Lower leg skin (tissue), 4 donors: ENCODE measurements at regions not wholly inside any gene's neighbourhood (a gene's known extent, or its start where the extent isn't known, plus 50 kb on each side); places are given as distances from the start of the nearest gene placed in this dataset.

Experiments used
- DNase-seq, 2 donors: peaks; one replicate each; pipeline ENCODE4 v3.0.0-alpha.2; 2019; ENCODE audit warnings: low spot score in 2 of 2
- H3K4me3 ChIP-seq: fragments of 200-600 bp; sonication (generic); 2 replicates; pipeline ENCODE4 v1.5.1; 2017; ENCODE audit warnings: mild to moderate bottlenecking, low read depth; ENCODE audit not compliant: poor library complexity, severe bottlenecking
- POLR2A ChIP-seq, 2 donors: fragments of 450-650 bp; IDR thresholded peaks; one replicate each; pipeline ENCODE4 v1.6.1; 2016 to 2017; ENCODE audit warnings: antibody characterized with exemption in 2 of 2, mild to moderate bottlenecking in 1 of 2, moderate library complexity in 1 of 2
- WGBS, 2 donors: methylation state at CpG; one replicate each; pipeline ENCODE4 v1.1.5; 2018; 5-methylcytosine and 5-hydroxymethylcytosine counted together
- intact Hi-C: fragments of 100-400 bp; cut with DNase I; formaldehyde crosslinking; loops from one replicate; pipeline ENCODE4 v1.15.0; 2023; ENCODE audit warnings: low total_unique reads
- TF ChIP-seq, protein P1 (sequence below), 3 donors: fragments of 450-650 bp; IDR thresholded peaks; one replicate each; pipeline ENCODE4 v1.5.1; 2016; ENCODE audit warnings: antibody characterized with exemption in 3 of 3, mild to moderate bottlenecking in 3 of 3, moderate library complexity in 2 of 3

DNA sequence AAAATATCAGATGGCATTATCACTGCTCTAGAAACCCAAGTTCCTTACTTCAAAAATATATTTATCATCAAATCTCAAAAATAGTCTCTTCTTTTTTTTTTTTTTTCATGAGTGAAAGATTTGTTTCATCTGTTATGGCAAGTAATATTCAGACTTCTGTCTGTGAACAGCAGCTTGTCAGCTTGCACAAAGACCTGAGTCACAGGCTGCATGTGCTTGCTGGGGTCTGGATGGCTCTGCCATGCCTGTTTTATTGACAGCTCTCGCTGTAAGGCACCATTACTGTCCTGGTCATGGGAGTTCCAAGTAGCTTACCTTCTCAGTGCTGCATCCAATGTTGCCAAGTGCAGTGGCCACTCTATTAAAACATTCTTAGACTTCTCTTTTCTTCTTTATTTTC, 456.4 kb downstream of the GADD45G start:
- intact Hi-C loops, result no loop called here
- WGBS, 2 donors, result 87 to 90% methylated on average over 1 of the region's 1 CpG
- TF ChIP-seq, protein P1, sequence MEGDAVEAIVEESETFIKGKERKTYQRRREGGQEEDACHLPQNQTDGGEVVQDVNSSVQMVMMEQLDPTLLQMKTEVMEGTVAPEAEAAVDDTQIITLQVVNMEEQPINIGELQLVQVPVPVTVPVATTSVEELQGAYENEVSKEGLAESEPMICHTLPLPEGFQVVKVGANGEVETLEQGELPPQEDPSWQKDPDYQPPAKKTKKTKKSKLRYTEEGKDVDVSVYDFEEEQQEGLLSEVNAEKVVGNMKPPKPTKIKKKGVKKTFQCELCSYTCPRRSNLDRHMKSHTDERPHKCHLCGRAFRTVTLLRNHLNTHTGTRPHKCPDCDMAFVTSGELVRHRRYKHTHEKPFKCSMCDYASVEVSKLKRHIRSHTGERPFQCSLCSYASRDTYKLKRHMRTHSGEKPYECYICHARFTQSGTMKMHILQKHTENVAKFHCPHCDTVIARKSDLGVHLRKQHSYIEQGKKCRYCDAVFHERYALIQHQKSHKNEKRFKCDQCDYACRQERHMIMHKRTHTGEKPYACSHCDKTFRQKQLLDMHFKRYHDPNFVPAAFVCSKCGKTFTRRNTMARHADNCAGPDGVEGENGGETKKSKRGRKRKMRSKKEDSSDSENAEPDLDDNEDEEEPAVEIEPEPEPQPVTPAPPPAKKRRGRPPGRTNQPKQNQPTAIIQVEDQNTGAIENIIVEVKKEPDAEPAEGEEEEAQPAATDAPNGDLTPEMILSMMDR (IDR thresholded peaks at IDR 0.05), result no peak
- no peak for TF ChIP-seq POLR2A (IDR thresholded peaks at IDR 0.05)

DNA sequence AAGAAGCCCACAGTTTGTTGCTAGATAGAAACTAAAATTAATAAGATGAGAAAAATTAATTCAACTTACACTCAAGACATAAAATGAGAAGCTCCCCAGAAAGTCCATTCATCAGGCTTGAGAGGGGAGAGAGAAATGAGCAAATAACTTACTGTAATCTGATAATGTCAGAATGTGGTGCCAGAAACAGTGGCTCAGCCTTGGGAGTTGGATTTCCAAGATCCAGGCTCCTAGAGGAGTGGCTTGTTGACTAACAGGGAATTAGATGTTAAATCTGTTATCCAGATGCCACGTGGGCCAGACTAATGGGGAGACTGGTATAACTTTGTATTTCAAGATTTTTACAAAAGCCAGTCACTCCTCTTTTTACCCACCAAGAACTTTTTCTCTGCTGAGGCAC, 458.2 kb downstream of the GADD45G start:
- no peak for DNase-seq
- intact Hi-C loops, result no loop called here
- no peak for TF ChIP-seq POLR2A (IDR thresholded peaks at IDR 0.05)
- TF ChIP-seq, protein P1 (IDR thresholded peaks at IDR 0.05), result no peak
- no peak overlapping the region for H3K4me3 ChIP-seq
- WGBS, 2 donors, result 37 to 74% methylated on average over 1 of the region's 1 CpG

More for the DNA sequence above, 456.4 kb downstream of the GADD45G start:
- H3K4me3 ChIP-seq, result no peak overlapping the region
- no peak for DNase-seq

DNA sequence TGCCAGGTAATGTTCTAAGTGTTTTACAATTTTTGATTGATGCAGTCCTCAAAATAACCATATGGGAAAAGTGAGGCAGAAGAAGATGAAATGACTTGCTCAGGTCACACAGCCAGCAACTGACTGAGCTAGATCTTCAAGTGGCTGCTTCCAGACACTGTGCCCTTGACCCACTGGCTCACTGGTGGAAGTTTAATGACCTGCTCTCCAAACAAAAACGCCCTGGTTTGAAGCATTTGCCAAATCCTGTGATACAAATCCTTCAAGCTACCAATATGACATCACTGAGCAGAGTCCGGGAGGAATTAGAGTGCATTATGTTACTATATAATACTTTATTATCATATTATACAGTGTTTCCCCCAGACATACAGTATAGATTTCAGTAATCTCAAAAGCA, 459.4 kb downstream of the GADD45G start:
- DNase-seq, result no peak
- WGBS, 2 donors, result 72 to 77% methylated on average over 2 of the region's 2 CpGs
- intact Hi-C loops, result no loop called here
- no peak for TF ChIP-seq POLR2A (IDR thresholded peaks at IDR 0.05)
- TF ChIP-seq, protein P1 (IDR thresholded peaks at IDR 0.05), result no peak
- no peak overlapping the region for H3K4me3 ChIP-seq

DNA sequence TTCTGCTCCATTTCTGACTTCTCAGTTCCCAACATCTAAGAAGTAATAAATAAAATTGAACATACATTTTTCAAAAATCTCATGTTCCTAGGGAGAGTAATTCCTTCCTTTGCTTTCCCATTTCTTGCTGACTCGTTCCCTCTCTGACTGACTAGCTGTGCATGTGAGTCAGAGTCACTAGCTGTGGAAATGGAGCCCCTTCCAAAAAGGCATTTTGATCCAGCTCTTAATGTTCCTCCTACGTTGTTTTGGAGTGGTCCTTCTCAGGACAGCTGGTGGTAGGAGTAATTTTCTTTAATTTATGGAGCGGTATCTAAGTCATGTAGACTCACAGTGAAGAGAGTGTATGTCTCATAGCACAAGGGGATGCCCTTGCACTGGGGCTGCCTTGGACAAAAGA, 460.2 kb downstream of the GADD45G start:
- WGBS, 2 donors, result 69 to 73% methylated on average over 3 of the region's 3 CpGs
- H3K4me3 ChIP-seq, result no peak overlapping the region
- DNase-seq, result no peak
- TF ChIP-seq, protein P1 (IDR thresholded peaks at IDR 0.05), result no peak
- no peak for TF ChIP-seq POLR2A (IDR thresholded peaks at IDR 0.05)
- intact Hi-C loops, result no loop called here

DNA sequence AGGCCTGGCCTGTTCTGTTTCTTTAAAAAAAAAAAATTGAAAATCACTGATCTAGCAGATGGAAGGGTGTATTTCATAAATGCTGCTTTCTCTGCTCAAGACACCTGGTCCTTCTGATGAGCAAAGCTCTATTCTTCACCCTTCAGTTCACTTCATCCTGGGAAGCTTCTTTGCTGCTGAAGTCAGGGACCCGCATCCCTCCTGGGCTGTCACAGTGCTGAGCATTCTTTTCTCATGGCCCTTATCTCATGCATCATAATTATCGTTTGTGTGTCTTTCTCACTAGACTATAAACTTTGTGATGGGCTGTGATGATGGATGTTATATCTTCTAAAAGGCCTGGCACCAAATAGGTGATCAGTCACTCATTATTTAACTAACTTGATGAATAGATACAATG, 461.0 kb downstream of the GADD45G start:
- no peak for TF ChIP-seq POLR2A (IDR thresholded peaks at IDR 0.05)
- TF ChIP-seq, protein P1 (IDR thresholded peaks at IDR 0.05), result no peak
- WGBS, 2 donors, result 94 to 97% methylated on average over 2 of the region's 2 CpGs
- intact Hi-C loops, result no loop called here
- DNase-seq, result no peak
- no peak overlapping the region for H3K4me3 ChIP-seq

DNA sequence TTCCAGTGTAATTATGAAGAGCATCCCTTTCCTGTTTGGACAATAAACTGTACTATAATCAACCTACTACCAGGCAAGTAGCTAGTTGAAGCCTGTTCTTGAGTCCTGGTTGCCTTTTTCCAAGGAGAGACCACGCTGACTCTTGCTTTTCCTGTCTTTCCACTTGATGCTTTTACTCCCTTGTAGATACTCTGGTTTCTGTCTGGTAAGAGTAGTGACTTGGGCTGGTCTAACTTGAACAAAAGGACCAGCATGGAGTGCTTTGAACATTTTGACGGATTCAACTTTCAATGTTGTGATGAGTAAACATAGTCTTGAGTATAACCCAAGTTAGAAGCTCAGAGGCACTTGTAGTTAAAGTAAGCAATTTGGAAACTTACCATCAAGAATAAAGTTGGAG, 464.3 kb downstream of the GADD45G start:
- DNase-seq, result no peak
- TF ChIP-seq POLR2A (IDR thresholded peaks at IDR 0.05), result no peak
- TF ChIP-seq, protein P1 (IDR thresholded peaks at IDR 0.05), result no peak
- intact Hi-C loops, result no loop called here
- no peak overlapping the region for H3K4me3 ChIP-seq
- WGBS, 2 donors, result 64% methylated on average over 2 of the region's 2 CpGs
